ENCODE measurements at regions not wholly inside any gene's neighbourhood (a gene's known extent, or its start where the extent isn't known, plus 50 kb on each side); places are given as distances from the start of the nearest gene placed in this dataset.

DNA sequence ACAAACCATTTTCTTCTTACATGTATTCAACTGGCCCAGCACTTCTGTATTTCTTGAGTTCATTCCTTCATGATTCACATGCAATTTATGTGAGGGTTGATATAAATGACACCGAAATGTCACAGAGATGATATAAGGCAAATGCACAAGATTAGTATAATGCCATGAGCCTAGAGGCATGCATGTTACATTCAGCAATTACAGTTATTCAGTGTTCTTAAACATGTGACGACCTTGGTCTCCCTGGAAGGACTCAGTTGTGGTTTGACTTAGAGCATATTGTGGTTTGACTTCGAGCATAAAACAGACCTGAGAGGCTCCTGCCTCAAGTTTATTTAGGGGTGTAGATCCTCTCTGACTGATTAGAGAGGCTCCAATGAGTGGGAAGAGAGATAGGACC, 752.1 kb upstream of the POM121L12 start:
- Histone ChIP-seq H3K9me3 (ENCODE audit: control insufficient read depth, insufficient read depth, low read depth, low read length) (no peaks in the 10 kb centered on the region), H3K36me3 (ENCODE audit: control insufficient read depth in 2 of 2, insufficient read depth in 1 of 2, low read length in 2 of 2) (no peaks in the 10 kb centered on the region), H3K4me1 (ENCODE audit: control insufficient read depth, insufficient read depth, low read length) (no peaks in the 10 kb centered on the region), H3K27ac (ENCODE audit: extremely low read depth, low read depth, low read length) (no peak overlapping the region), H3K4me3 (ENCODE audit: low read depth, low read length) (no peak overlapping the region)
- TF ChIP-seq ZNF76 (tag by site-specific recombination; IDR thresholded peaks at IDR 0.05; ENCODE audit: borderline replicate concordance, low read depth) (no peak), KLF17 (tag by site-specific recombination; IDR thresholded peaks at IDR 0.05) (no peak), ZNF157 (tag by site-specific recombination; IDR thresholded peaks at IDR 0.05) (no peak)
- CTCF ChIA-PET, result no interaction called here
- POLR2A ChIA-PET, result no interaction called here

DNA sequence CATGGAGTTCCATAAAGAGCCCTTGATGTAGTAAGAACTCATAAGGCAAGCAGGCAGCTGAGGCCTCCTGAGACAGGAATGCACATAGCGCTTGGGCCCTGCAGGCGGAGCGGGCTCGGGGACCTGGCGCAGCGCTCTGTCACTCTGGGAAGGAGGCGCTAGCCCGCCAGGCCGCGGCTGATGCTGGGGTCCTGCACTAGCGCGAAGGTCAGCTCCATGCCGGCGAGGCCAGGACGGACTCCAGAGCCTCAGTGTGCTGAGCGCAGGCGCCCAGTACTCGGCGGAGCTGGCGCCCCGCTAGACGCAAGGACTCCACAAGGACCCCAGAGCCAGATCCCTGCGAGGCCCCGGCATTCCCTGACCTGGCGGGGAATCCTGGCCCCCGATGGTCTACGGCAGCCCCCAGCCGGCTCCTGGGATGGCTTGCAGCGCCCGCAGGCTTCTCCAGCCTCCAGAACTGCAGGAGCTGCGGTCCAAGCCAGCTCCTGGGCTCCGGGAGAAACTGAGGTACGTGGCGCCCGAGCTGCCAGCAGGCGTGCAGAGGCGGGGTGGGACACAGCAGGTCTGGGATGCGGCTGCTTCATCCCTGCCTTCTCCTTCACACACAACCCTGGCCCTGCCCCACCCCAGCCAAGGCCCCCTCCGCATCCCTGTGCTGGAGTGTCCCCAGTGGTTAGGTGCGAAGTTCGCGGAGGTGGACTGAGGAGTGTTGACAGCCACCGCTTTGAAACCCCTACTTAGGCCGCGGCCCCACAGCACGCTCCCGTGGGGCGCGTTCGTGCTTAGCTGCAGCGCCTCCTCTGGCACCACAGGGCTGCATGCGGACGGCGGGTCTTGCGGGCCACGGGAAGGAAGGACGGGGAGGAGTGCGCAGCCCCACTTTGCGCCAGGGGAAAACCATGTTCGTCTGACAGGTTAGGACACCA, 761.5 kb upstream of the POM121L12 start:
- CTCF ChIA-PET, result no interaction called here
- H3K4me3 ChIP-seq (ENCODE audit: low read depth, low read length), result no peak overlapping the region
- TF ChIP-seq ZNF501 (tag by site-specific recombination; IDR thresholded peaks at IDR 0.05) (no peak), ZSCAN16 (tag by site-specific recombination; IDR thresholded peaks at IDR 0.05) (no peak), ZNF843 (tag by site-specific recombination; IDR thresholded peaks at IDR 0.05) (no peak), ZBTB6 (tag by site-specific recombination; IDR thresholded peaks at IDR 0.05) (no peak), ZNF133 (tag by site-specific recombination; IDR thresholded peaks at IDR 0.05) (no peak), ZNF747 (tag by site-specific recombination; IDR thresholded peaks at IDR 0.05) (no peak), ZNF19 (tag by site-specific recombination; IDR thresholded peaks at IDR 0.05; ENCODE audit: low read depth) (no peak), SP3 (tag by site-specific recombination; IDR thresholded peaks at IDR 0.05) (no peak), IKZF3 (tag by site-specific recombination; IDR thresholded peaks at IDR 0.05) (no peak), ZNF10 (tag by site-specific recombination; IDR thresholded peaks at IDR 0.05) (no peak), ZNF791 (tag by site-specific recombination; IDR thresholded peaks at IDR 0.05) (no peak), ZNF677 (tag by site-specific recombination; IDR thresholded peaks at IDR 0.05) (no peak), ZNF777 (tag by site-specific recombination; IDR thresholded peaks at IDR 0.05; ENCODE audit: borderline replicate concordance) (no peak), ZNF768 (tag by site-specific recombination; IDR thresholded peaks at IDR 0.05) (no peak), ZBTB49 (tag by site-specific recombination; IDR thresholded peaks at IDR 0.05; ENCODE audit: low read depth) (no peak), ZNF37A (tag by site-specific recombination; IDR thresholded peaks at IDR 0.05) (no peak)
- TF ChIP-seq, protein P1, sequence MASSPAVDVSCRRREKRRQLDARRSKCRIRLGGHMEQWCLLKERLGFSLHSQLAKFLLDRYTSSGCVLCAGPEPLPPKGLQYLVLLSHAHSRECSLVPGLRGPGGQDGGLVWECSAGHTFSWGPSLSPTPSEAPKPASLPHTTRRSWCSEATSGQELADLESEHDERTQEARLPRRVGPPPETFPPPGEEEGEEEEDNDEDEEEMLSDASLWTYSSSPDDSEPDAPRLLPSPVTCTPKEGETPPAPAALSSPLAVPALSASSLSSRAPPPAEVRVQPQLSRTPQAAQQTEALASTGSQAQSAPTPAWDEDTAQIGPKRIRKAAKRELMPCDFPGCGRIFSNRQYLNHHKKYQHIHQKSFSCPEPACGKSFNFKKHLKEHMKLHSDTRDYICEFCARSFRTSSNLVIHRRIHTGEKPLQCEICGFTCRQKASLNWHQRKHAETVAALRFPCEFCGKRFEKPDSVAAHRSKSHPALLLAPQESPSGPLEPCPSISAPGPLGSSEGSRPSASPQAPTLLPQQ (tag by site-specific recombination; IDR thresholded peaks at IDR 0.05), result no peak
- TF ChIP-seq, protein P2, sequence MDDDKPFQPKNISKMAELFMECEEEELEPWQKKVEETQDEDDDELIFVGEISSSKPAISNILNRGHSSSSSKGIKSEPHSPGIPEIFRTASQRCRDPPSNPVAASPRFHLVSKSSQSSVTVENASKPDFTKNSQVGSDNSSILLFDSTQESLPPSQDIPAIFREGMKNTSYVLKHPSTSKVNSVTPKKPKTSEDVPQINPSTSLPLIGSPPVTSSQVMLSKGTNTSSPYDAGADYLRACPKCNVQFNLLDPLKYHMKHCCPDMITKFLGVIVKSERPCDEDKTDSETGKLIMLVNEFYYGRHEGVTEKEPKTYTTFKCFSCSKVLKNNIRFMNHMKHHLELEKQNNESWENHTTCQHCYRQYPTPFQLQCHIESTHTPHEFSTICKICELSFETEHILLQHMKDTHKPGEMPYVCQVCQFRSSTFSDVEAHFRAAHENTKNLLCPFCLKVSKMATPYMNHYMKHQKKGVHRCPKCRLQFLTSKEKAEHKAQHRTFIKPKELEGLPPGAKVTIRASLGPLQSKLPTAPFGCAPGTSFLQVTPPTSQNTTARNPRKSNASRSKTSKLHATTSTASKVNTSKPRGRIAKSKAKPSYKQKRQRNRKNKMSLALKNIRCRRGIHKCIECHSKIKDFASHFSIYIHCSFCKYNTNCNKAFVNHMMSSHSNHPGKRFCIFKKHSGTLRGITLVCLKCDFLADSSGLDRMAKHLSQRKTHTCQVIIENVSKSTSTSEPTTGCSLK (tag by site-specific recombination; IDR thresholded peaks at IDR 0.05), result no peak
- H3K4me1 ChIP-seq (ENCODE audit: control insufficient read depth, insufficient read depth, low read length), result no peaks in the 10 kb centered on the region
- POLR2A ChIA-PET, result no interaction called here
- H3K27ac ChIP-seq (ENCODE audit: extremely low read depth, low read depth, low read length), result no peak overlapping the region
- no peaks in the 10 kb centered on the region for H3K9me3 ChIP-seq (ENCODE audit: control insufficient read depth, insufficient read depth, low read depth, low read length)
- no peaks in the 10 kb centered on the region for H3K36me3 ChIP-seq (ENCODE audit: control insufficient read depth in 2 of 2, insufficient read depth in 1 of 2, low read length in 2 of 2)

All from HEK293 (cell line).